KMS-11 (cell line): ENCODE measurements at regions not wholly inside any gene's neighbourhood (a gene's known extent, or its start where the extent isn't known, plus 50 kb on each side); places are given as distances from the start of the nearest gene placed in this dataset.

Experiments
- H2AFZ ChIP-seq: fragments of 200-600 bp; sonication (generic); 2 replicates; pipeline ENCODE4 v1.6.1; 2016; ENCODE audit warnings: antibody characterized with exemption, mixed run types, low read depth
- H3K27ac ChIP-seq: fragments of 200-600 bp; sonication (generic); 2 replicates; pipeline ENCODE4 v1.6.1; 2016; ENCODE audit warnings: mild to moderate bottlenecking, mixed run types
- H3K27me3 ChIP-seq: fragments of 200-600 bp; sonication (generic); 2 replicates; pipeline ENCODE4 v1.6.1; 2017; ENCODE audit warnings: mild to moderate bottlenecking, low read depth, mixed run types, moderate library complexity; ENCODE audit not compliant: insufficient read depth
- H3K36me3 ChIP-seq: fragments of 200-600 bp; sonication (generic); 2 replicates; pipeline ENCODE4 v1.6.1; 2017; ENCODE audit warnings: mild to moderate bottlenecking, mixed run types; ENCODE audit not compliant: insufficient read depth
- H3K4me1 ChIP-seq: fragments of 200-600 bp; sonication (generic); 2 replicates; pipeline ENCODE4 v1.6.1; 2016; ENCODE audit warnings: mild to moderate bottlenecking, low read depth, mixed run types; ENCODE audit not compliant: poor library complexity, severe bottlenecking
- H3K4me2 ChIP-seq: fragments of 200-600 bp; sonication (generic); 2 replicates; pipeline ENCODE4 v1.7.0; 2016; ENCODE audit warnings: mild to moderate bottlenecking, mixed run types
- H3K4me3 ChIP-seq: fragments of 200-600 bp; sonication (generic); IDR thresholded peaks from 2 replicates; pipeline ENCODE4 v1.6.1; 2017; ENCODE audit warnings: low read depth, low read length, mixed read lengths; ENCODE audit not compliant: insufficient read depth
- H3K79me2 ChIP-seq: fragments of 200-600 bp; sonication (generic); 2 replicates; pipeline ENCODE4 v1.6.1; 2016; ENCODE audit warnings: low read depth, mixed run types; ENCODE audit not compliant: insufficient read depth
- H3K9ac ChIP-seq: fragments of 200-600 bp; sonication (generic); 2 replicates; pipeline ENCODE4 v1.6.1; 2016; ENCODE audit warnings: mild to moderate bottlenecking, mixed run types
- H4K20me1 ChIP-seq: fragments of 200-600 bp; sonication (generic); 2 replicates; pipeline ENCODE4 v1.6.1; 2016; ENCODE audit warnings: mild to moderate bottlenecking, mixed run types; ENCODE audit not compliant: insufficient read depth
- TF ChIP-seq, protein P1 (sequence below): fragments of 200-600 bp; sonication (generic); conservative IDR thresholded peaks from 2 replicates; pipeline ENCODE4 v1.6.1; 2017; ENCODE audit warnings: low read depth, mild to moderate bottlenecking, antibody characterized with exemption, low read length, moderate library complexity, mixed read lengths

DNA sequence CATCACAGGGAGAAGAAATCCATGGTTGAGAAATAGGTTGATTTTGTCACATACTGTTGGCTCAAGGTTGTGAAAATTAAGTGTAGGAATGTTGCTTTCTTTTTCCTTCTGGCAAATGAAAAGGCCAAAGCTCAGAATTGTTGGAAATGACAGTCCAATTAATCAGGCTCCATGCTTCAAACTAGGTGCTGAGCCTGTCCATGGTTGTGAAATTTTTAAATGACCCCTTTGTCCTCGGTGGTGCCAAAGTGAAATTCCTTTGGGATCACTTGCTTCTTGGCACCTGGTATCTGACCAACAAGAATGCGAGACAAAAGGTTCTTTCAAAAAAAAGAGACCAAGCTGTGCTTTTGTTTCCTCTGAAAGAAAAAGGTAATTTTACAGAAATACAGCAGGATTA, 451.9 kb downstream of the ETS1 start:
- TF ChIP-seq, protein P1, sequence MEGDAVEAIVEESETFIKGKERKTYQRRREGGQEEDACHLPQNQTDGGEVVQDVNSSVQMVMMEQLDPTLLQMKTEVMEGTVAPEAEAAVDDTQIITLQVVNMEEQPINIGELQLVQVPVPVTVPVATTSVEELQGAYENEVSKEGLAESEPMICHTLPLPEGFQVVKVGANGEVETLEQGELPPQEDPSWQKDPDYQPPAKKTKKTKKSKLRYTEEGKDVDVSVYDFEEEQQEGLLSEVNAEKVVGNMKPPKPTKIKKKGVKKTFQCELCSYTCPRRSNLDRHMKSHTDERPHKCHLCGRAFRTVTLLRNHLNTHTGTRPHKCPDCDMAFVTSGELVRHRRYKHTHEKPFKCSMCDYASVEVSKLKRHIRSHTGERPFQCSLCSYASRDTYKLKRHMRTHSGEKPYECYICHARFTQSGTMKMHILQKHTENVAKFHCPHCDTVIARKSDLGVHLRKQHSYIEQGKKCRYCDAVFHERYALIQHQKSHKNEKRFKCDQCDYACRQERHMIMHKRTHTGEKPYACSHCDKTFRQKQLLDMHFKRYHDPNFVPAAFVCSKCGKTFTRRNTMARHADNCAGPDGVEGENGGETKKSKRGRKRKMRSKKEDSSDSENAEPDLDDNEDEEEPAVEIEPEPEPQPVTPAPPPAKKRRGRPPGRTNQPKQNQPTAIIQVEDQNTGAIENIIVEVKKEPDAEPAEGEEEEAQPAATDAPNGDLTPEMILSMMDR, result no peak
- no peak overlapping the region for H3K9ac ChIP-seq

DNA sequence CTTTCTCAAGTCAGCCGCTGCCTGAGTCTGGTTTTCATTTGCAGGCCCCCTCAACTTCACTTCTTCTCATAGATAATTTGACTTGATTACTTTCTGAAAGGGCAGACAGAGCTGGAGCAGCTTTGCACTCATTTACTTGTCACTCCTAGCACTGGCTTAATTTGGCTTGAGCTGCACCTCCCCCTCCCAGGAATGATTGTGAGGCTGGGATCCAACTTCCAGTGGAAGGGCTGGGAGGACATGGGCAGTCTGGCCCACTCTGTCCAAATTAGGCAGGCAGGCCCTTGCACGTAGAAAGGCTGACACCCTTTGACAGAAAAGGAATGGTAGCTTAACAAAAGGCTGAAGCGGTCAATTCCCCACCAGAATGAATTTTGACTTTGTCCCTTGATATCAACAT, 453.9 kb downstream of the ETS1 start:
- H3K27ac ChIP-seq, result no peak overlapping the region
- H3K27me3 ChIP-seq, result no peaks in the 10 kb centered on the region
- H3K4me2 ChIP-seq, result no peak overlapping the region
- H3K4me3 ChIP-seq, result no peak overlapping the region
- no peaks in the 10 kb centered on the region for H3K4me1 ChIP-seq
- H4K20me1 ChIP-seq, result no peaks in the 10 kb centered on the region
- H3K36me3 ChIP-seq, result no peaks in the 10 kb centered on the region
- H3K79me2 ChIP-seq, result no peaks in the 10 kb centered on the region
- H2AFZ ChIP-seq, result no peak overlapping the region
- TF ChIP-seq, protein P1, result no peak
- no peak overlapping the region for H3K9ac ChIP-seq

More for the DNA sequence above, 451.9 kb downstream of the ETS1 start:
- Histone ChIP-seq H3K27ac (no peak overlapping the region), H3K27me3 (no peaks in the 10 kb centered on the region), H3K36me3 (no peaks in the 10 kb centered on the region), H3K79me2 (no peaks in the 10 kb centered on the region), H3K4me3 (no peak overlapping the region), H3K4me1 (no peaks in the 10 kb centered on the region), H3K4me2 (no peak overlapping the region), H2AFZ (no peak overlapping the region), H4K20me1 (no peaks in the 10 kb centered on the region)

DNA sequence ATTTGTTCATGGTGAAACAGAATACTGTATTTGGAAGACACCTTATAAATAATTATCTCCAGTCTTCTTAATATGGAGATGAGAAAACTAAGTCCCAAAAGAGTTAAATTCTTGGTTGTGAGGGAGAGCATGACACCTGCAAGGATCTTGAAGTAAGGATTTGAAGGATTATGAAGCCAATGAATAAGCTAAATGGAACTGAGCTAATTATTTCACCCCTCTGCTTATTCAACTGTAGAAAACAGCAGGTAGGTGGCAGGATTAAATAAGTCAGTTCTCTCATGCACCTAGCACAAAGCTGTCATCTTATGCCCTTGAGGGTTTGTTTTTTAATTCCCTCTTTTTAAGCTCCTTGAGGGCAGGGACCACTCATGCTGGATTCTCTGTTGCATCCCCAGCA, 457.3 kb downstream of the ETS1 start:
- H3K36me3 ChIP-seq, result no peaks in the 10 kb centered on the region
- no peak overlapping the region for H2AFZ ChIP-seq
- no peaks in the 10 kb centered on the region for H3K27me3 ChIP-seq
- TF ChIP-seq, protein P1, result no peak
- no peak overlapping the region for H3K4me2 ChIP-seq
- H3K9ac ChIP-seq, result no peak overlapping the region
- no peaks in the 10 kb centered on the region for H3K79me2 ChIP-seq
- no peaks in the 10 kb centered on the region for H4K20me1 ChIP-seq
- H3K4me3 ChIP-seq, result no peak overlapping the region
- H3K4me1 ChIP-seq, result no peaks in the 10 kb centered on the region
- no peak overlapping the region for H3K27ac ChIP-seq

DNA sequence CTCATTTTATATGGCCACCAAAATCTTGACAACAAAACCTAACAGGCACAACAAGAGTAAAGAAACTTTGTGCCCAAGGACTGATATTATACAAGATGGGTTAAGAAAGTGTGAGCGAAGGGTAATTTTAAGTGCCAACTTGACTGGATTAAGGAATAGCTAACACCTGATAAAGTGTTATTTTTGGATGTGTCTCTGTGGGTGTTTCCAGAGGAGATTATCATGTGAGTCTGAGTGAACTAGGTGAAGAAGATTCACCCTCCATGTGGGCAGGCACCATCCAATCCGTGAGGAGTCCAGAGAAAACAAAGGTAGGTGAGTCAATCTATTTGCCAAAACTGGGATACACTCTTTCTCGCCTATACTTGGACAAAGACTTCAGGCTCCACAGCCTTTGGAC, 461.6 kb downstream of the ETS1 start:
- Histone ChIP-seq H3K36me3 (no peaks in the 10 kb centered on the region), H3K4me3 (no peak overlapping the region), H3K4me2 (no peak overlapping the region), H2AFZ (no peak overlapping the region), H3K9ac (no peak overlapping the region), H4K20me1 (no peaks in the 10 kb centered on the region), H3K4me1 (no peaks in the 10 kb centered on the region), H3K27ac (no peak overlapping the region), H3K27me3 (no peaks in the 10 kb centered on the region), H3K79me2 (no peaks in the 10 kb centered on the region)
- TF ChIP-seq, protein P1, result no peak
